NB4 (cell line): ENCODE measurements at regions not wholly inside any gene's neighbourhood (a gene's known extent, or its start where the extent isn't known, plus 50 kb on each side); places are given as distances from the start of the nearest gene placed in this dataset.

Experiments
- DNase-seq: peaks from one replicate; pipeline ENCODE4 v3.0.0; 2010; ENCODE audit warnings: low read depth
- H3K4me3 ChIP-seq: one replicate; pipeline ENCODE4 v1.5.1; 2011; ENCODE audit warnings: mild to moderate bottlenecking, low read depth, low read length, moderate library complexity
- CTCF ChIP-seq: IDR thresholded peaks from one replicate; pipeline ENCODE4 v1.5.1; 2012; ENCODE audit warnings: low read depth, low read length
- MAX ChIP-seq: IDR thresholded peaks from 2 replicates; pipeline ENCODE4 v1.6.1; 2011; ENCODE audit warnings: low read depth, low read length
- MYC ChIP-seq: IDR thresholded peaks from 2 replicates; pipeline ENCODE4 v1.6.1; 2011; ENCODE audit warnings: low read depth, low read length
- POLR2A ChIP-seq: IDR thresholded peaks from 2 replicates; pipeline ENCODE4 v1.6.1; 2011; ENCODE audit warnings: mild to moderate bottlenecking; ENCODE audit not compliant: insufficient read length; ENCODE audit errors: extremely low read depth

GRCh38 chr14:25945746-25946145 lies 652.1 kb downstream of the NOVA1 start:
- no peak overlapping the region for H3K4me3 ChIP-seq
- no peak for TF ChIP-seq MYC
- TF ChIP-seq POLR2A: no peak
- TF ChIP-seq CTCF: no peak
- no peak for TF ChIP-seq MAX
- DNase-seq: no peak

GRCh38 chr14:25944020-25944419 lies 653.8 kb downstream of the NOVA1 start:
- DNase-seq: no peak
- TF ChIP-seq POLR2A: no peak
- TF ChIP-seq MYC: no peak
- H3K4me3 ChIP-seq: no peak overlapping the region

- TF ChIP-seq MAX (no peak), POLR2A (no peak), CTCF (no peak), MYC (no peak)
- no peak overlapping the region for H3K4me3 ChIP-seq
Observed at GRCh38 chr14:25943329-25943728, 654.5 kb downstream of the NOVA1 start.

GRCh38 chr14:25942090-25942489 lies 655.7 kb downstream of the NOVA1 start:
- no peak overlapping the region for H3K4me3 ChIP-seq
- no peak for TF ChIP-seq POLR2A
- TF ChIP-seq CTCF: no peak
- no peak for TF ChIP-seq MAX
- no peak for TF ChIP-seq MYC
- DNase-seq: no peak

More at GRCh38 chr14:25943329-25943728, 654.5 kb downstream of the NOVA1 start:
- no peak for DNase-seq

- TF ChIP-seq CTCF (no peak), MAX (no peak), MYC (no peak), POLR2A (no peak)
- no peak for DNase-seq
- no peak overlapping the region for H3K4me3 ChIP-seq
Observed at GRCh38 chr14:25933731-25934130, 664.1 kb downstream of the NOVA1 start.

GRCh38 chr14:25929881-25930615 lies 667.8 kb downstream of the NOVA1 start:
- no peak for TF ChIP-seq CTCF
- no peak for TF ChIP-seq MYC
- TF ChIP-seq MAX: no peak
- TF ChIP-seq POLR2A: no peak
- no peak for DNase-seq
- no peak overlapping the region for H3K4me3 ChIP-seq
